GM21737 (cell line): ENCODE measurements at regions not wholly inside any gene's neighbourhood (a gene's known extent, or its start where the extent isn't known, plus 50 kb on each side); places are given as distances from the start of the nearest gene placed in this dataset.

Experiments used
- ATAC-seq: cut with Tn5 transposase; IDR thresholded peaks from one replicate; pipeline ENCODE4 v1.9.1; 2021; ENCODE audit warnings: mild to moderate bottlenecking, moderate library complexity; ENCODE audit not compliant: unreplicated experiment

DNA sequence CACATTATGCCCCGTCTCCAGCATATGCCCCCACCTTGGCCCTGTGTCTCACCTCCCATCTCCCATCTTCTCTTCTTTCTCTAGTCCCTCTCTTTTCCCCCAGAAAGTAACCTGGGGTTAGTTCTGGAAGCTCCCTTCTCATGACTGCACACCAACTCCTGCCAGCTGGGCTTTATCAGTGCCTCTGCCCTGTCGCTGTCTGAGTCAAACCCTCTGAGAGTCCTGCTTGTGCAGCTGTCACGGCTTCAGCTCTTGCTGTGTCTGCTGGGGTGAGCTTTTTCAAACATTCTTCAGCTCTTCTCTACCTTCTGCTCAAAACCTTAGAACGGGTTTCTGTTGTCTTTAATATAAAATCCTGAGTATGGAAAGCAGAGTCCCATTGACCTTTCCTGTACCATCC is 304.5 kb upstream of the B3GAT1 start:
- no peak for ATAC-seq

DNA sequence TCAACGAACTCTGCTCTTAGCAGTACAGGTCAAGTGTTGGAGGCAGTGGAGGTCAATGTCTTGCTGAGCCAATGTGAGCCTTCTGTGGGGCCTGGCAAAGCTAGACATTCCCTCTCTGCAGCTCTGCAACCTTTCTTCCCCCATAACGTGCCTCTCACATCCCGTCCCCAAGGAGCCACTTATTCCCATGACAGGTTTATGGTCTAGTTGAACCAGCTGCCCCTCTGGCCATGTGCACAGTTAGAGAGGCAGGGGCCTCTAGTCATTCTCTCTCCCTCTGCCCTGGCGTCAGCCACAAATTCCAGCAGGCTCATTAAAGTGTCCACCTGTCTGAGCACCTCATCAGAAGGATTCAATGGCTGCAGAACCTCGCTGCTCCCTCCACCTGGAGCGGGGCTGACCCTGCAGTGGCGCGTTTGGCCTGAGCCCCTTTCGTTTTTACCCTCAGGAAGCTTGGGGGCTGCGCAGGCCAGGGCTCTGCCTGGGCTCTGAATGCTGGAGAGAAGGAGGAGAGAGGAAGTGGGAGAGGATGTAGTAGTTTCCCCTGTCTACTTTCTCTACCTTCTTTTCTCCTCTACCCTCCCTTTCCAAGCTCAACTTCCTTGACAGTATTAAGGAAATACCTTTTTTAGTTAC is 302.1 kb upstream of the B3GAT1 start:
- no peak for ATAC-seq

DNA sequence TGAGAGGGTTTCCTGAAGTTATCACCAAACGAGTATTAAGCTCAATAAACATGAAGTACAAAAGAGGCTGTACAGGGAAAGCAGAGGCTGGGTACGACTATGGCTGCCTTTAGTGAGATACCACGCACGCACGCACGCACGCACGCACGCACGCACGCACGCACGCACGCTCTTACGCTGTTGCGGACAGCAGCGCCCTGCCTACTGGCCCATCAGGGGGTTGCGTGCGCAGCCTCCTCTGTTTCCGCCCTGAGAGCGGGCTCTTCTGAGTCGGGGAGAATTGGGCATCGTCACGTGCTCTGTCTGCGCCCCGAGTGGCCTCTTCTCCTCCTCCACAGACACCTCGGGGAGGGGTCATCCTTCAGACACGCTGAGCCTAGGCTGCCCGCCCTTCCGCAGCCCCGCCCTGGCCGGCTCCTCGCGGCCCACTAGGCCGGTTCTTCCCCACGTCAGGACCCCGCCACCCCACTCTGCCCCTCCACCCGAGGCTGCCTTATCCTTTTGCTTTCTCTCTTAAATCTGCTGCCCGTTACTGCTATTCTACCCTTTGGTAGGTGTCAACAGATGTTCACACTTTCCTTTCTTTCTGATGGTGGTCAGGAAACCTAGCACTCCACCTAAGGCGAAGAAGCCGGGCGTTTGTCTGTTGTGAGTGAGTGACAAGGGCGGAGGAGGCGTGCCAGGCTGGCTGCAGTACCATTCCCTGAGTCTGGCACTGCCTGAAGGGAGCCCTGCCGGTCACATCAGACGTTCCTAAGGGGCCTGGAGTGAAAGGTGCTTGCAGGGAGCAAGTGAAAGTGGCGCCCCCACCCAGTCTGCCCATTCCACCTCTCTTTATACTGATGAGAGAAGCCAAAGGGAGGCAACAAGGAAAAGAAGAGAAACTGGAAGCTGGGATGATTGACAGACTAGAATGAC is 300.4 kb upstream of the B3GAT1 start:
- no peak for ATAC-seq

DNA sequence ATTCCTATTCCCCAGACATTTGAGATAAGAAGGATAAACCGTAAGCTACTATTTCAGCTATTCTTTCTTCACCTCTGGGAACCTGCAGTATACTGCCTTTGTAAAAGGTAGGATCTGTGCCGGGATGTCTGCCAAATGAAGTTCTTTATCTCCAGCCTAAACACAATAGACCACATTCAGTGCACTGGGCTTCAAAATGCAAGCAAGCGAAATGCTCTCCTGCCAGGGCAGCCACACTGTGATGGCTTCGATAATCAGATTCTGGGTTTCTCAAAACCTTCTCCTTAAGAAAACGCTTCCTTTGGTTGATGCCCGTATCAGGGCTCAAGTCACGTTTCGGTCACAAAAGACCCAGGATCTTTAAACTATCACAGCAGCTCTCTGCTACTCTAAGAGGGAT is 299.5 kb upstream of the B3GAT1 start:
- no peak for ATAC-seq

DNA sequence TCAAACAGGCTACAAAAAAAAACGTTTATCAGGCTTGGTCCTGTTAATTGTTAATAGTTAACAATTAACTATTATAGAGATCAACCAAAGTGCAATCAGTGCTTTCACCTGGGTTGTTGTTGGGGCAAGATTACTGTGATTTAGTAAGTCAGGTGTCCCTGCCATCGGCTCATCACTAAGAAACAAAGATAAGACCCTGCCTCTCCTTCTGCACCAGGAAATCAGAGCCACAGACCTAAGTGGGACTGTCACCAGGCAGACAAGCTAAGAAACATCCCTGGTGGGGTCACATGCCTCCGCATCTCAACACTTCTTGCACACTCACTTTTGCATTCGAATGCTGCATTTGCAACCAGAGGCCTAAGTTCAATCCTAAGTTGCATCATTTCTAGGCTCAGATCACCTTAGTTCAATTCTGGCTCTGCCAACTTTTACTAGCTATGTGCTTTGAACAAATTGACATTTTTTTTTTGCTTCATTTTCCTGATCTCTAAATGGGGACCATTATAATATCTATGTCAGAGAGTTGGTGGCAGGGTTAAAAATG is 298.9 kb upstream of the B3GAT1 start:
- no peak for ATAC-seq

DNA sequence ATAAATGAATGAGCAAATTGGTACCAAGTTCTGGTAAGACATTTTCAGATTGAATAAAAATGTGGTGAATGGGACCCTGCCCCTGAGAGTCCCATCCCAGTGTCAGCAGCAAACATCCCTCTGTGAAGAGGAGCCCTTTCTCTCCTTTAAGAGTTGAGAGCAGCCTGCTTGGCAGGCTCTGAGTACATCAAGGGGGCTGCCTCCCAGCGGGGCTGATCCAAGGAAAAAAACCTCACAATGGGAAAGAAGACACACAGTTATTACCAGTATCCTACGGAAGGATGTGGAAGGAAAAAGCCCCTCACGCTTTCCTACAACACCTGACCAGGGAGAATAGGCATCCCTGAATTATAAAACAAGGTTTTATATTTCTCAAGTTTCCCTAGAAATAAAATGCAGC is 293.8 kb upstream of the B3GAT1 start:
- no peak for ATAC-seq

DNA sequence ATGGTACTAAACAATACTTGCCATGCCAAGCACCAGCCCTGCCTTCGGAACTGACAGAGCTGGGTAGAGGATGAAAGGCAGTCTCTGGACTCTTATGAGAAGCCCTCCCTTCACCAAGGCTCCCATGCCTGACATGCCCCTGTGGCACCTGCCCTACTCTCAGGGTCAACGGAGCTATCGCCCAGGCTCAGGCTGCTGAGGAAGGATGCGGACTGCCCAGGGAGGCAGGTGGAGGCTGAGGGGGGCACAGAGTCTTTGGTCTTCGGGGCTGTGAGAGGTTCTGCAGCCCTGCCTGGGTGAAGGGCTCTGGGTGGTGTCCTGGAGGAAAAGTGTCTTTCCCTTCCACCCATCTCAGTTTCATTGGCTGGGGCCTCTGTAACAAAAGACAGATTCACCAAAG is 290.8 kb upstream of the B3GAT1 start:
- no peak for ATAC-seq

DNA sequence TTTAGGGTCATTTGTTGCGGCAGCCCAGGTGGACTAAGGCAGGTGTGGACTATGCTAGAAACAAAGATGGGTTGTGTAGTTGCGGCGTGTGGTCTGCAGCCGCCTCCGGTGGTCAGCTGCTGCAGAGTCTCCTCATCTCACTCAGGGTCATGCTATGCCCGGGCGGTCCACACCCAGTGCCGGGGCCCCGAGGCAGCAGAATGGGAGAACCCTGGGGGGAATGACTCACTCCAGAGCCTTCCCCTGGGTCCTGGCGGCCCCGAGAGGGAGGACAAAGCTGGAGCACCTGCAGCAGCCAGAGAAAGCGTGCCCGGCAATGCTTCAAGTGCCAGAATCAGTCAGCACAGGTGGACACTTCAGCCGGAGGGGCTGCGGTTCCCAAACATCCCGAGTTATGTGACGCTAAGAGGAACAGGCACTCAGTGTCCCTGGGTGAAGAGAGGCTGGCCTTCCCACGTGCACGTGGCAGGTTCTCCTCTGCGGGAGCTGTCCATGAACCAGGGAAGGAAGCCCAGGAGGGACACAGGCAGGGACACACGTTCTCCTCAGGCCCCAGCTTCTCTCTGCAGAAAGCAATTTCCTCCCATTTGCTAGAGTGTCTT is 289.6 kb upstream of the B3GAT1 start:
- ATAC-seq = no peak

DNA sequence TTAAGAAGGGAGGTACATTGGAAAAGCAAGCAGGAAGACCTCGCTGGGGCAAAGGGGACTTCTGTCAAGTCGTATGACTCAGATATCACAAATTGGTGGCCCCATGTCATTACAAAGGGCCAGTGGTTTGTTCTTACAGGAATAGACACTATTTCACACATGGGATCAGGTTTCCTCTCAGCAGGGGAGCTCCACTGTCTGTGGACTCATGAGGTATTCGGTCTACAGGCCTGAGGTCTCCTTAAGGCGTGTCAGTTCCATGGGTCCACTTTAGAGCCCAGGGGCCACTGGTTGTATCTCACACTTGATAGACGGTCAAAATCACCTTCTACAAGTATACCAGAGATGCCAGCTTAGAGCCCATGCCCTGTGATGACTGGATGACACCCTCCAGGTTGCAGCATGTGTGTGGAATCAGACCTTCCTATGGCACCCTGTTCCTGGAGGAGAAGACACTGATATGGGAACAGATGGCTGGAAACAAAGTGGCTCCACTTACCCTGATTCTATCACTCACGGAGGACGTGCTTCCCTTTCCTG is 288.1 kb upstream of the B3GAT1 start:
- no peak for ATAC-seq

DNA sequence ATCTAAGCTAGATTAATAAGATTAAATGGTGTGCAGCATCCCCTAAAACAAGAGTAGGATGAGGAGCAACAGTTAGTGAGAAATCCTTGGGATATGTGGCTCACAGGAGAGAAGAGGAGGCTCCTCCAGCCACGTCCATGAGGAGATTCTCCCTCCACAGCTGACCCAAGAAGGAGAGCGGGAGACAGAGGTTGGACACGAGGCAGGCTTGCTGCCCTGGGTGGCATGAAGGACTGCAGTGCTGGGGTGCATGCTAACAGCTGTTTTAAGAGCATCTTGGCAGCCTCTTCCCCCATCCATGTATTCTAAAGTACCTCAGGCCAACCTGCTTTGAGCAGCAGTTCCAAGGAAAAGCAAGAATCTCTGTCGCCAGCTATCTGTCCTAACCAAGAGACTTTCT is 284.4 kb upstream of the B3GAT1 start:
- no peak for ATAC-seq

DNA sequence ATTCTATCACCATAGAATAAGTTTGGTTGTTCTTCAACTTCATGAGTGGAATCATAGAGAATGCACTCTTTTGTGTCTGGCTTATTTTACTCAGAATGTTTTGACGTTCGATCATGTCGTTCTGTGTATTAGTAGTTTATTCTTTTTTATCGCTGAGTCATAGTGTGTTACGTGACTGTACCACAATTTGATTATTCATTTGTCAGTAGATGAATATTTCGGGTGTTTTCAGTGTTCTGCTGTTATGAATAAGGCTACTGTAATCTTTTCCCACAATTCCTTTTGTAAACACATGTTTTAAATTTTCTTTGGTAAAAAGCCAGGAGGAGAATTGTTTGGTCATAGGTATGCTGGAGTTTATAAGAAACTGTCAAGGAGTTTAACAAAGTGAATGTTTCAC is 279.9 kb upstream of the B3GAT1 start:
- ATAC-seq = no peak

DNA sequence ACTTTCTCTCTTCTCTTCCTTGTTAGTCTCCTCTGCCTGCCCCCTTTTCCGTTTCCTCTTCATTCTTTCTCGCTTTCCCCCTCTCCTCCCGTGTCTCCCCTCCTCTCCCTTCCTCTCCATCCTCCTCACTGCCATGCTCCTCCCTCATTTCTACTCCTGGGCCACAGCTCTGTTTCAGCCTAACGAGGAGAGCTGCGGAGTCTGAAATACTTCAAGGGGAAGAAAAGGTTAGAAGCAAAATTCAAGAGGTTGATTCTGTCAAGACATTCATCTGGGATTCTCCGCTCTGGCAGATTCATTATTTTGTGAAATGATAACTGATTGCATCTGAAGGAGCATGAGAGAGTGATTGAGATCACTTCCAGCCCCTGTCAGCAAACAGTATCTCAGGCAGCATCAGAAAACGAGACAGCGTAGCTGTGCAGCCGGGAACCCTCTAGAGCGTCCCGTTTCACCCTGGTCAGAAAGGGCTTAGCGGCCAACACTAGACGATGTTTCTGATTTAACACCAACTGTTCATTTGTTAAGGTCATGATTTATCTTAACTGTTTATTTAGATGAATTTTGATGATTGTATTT is 279.3 kb upstream of the B3GAT1 start:
- ATAC-seq = no peak

DNA sequence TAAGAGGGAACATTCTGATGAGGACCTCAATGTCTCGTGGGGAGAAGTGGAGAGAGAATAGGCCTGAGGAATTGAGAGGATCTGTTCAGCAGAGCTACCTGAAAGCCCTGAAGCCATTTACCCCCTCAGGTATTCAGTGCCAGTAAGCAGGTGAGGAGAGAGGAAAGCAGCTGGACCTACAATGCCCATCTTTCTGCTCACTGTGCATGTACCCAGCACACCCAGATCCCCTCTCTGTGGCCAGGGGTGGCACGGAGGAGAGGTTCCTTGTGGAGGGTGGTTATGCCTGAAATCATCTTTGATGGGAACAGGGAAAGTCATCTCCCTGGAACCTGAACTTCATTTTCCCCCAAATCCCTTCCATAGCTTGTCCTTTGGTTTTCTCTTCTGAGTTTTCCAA is 277.8 kb upstream of the B3GAT1 start:
- ATAC-seq = no peak

DNA sequence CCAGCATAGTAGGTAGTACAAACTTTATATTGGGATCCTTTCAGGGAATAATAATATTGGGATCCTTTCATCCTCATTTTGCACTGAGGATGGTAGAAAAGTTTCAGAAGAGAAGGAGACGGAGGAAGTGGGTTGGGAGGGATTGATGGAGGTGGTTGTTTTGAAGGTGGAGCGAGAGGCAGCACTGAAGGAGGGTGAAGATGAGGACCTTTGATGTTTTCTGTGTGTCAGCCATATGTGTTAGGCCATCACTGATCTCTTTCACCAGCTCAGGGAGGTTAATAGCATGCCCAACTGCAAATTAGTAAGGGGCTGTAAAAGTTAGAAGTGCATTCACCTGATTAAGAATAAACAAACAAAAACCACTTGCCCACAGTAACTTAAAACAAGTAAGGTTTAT is 275.5 kb upstream of the B3GAT1 start:
- ATAC-seq = no peak

DNA sequence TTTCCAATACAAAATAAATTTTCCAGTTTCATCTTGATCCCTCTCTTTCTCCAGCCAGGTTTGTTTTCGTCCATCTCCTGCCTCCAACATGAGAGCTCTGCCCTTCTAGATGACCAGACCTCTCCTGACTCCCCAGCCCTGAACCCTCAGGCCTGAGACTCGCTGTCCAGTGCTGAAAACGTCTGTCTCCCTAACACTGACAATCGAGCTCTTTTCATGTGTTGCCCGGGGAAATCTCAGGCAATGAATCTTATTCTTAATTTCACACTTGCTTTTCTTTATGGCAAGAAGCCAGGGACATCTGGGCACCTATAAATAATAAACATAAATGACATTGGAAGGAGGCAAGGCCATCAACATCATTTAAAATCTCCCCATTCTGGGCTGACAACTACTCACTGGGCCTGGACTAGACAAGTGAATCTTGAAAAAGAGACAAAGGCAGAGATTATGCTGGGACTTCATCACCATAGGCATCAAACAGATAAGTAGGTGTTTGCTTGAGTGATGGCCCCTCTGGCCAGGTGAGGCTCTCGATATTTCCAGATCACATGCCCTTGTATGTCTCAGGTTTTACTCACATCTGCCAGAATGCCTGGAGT is 274.5 kb upstream of the B3GAT1 start:
- no peak for ATAC-seq

DNA sequence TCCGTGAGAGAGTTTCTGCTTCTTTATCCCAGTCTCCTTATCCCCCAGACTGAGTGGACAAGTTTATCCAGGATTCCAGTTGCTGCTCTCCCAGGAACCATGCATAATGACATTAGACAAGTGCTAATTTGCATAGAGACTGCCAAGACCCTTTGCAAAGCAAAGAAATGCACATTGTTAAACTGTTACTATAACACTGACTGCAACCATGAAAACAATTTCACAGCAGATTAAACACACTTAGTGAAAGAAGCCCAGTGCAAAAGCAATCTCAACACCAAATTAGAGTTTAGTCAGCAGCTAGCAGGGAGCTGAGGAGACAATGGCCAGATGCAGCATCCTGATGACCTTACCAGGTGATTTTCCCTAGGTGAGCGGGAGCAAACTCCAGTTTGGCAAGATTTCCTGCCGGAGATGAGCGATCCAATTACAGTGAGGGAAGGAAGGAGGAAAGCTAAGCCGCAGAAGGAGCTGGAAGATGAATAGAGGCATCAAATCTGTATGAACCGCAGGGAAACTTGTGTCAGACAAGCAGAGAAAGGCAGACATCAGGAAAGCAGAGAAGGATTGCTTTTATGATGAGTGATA is 273.8 kb upstream of the B3GAT1 start:
- ATAC-seq = no peak

DNA sequence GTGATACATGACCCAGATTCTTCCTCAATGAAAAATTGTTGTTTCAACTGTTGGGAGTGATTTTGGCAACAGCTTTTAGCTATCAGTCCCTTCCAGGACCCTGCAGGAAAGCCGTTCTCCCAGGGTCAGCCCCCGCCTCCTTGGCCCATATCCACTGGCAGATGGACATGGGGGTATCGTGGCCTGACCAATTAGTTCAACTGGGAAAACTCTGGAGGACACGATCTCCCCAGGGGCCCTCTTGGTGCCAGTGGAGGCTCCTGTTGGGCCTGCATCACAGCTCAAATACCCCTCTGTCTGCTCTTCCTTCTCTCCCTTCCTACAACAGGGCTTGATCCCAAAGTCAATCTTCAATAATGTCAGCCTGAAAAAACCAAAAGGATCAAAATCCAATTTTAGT is 272.5 kb upstream of the B3GAT1 start:
- ATAC-seq = no peak

DNA sequence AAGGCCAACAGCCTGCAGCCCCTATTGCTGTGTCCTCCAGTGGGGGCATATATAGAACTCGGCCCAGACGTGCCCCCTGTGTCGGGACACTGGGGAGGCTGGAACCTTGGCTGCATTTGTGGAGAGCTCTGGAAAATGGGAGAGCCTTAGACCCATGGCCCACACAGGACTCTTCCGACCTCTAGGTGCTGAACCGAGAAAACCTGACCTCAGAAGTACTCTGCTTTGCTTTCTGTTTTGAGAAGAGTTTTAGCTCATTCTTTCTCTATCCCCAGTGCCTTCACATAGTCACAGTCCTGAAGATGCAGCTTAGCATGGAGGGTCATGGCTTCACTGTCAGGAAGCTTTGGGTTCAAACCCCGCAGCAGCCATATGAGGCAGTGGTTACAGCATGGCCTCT is 271.8 kb upstream of the B3GAT1 start:
- no peak for ATAC-seq

DNA sequence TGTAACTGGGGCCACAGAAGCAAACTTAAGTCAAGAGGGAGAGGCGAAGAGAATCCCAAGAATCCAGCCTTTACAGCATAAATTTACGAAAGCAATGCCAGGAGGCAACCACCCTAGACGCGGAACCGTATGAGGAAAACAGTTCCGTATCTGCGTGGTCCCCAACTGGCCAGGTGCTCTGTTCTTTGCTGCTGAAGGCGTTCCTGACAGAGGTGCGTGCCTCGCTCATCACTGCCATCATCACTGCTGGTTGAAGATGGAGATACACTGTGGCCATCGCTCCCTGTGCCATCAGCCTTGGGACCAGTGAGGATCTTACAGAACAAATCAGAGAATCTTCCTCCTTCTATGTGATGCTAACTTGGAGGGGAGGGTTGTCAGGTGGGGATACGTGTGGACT is 270.5 kb upstream of the B3GAT1 start:
- ATAC-seq = no peak

DNA sequence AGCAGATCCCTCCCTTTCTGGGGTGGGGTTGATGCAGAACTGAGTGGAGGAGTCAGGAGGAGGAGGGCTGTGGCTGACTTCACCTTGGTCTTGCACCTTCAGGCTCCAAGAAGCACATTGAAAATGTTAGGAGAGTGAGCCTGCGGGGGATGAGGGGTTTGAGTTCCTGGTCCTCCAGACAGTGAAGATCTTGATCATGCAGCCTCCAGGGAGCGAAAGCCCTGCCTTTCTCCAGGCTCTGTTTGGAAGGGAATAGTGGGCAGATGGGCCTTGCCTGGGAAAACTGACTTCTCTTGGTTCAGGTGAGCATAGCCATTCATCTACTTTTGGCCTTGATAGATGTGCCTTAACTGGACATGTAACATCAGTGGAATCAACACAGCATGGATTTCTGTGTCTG is 267.6 kb upstream of the B3GAT1 start:
- ATAC-seq = no peak
